ENCODE measurements at regions not wholly inside any gene's neighbourhood (a gene's known extent, or its start where the extent isn't known, plus 50 kb on each side); places are given as distances from the start of the nearest gene placed in this dataset.

DNA sequence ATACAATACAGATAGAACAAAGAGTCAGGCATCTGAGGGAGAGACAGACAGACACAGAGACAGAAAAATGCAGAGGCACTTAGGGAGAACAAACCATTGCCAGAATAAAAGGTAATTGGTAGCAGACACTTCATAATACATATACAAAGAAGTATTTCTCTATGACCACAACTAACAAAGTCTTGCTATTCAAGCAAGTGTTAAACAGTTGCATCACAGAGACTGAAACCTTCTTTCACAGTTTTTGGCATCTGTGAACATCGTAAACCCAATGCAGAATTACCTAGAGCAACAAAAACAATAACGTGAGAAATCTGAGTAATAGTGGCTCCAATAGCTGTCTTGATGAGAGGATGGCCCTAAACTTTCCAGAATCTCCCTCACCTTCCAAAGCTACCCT is 116.4 kb downstream of the BLID start:
- TF ChIP-seq, protein P1, sequence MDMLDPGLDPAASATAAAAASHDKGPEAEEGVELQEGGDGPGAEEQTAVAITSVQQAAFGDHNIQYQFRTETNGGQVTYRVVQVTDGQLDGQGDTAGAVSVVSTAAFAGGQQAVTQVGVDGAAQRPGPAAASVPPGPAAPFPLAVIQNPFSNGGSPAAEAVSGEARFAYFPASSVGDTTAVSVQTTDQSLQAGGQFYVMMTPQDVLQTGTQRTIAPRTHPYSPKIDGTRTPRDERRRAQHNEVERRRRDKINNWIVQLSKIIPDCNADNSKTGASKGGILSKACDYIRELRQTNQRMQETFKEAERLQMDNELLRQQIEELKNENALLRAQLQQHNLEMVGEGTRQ (IDR thresholded peaks at IDR 0.05; ENCODE audit: borderline replicate concordance, low read depth, low read length) = no peak
- TF ChIP-seq, protein P2, sequence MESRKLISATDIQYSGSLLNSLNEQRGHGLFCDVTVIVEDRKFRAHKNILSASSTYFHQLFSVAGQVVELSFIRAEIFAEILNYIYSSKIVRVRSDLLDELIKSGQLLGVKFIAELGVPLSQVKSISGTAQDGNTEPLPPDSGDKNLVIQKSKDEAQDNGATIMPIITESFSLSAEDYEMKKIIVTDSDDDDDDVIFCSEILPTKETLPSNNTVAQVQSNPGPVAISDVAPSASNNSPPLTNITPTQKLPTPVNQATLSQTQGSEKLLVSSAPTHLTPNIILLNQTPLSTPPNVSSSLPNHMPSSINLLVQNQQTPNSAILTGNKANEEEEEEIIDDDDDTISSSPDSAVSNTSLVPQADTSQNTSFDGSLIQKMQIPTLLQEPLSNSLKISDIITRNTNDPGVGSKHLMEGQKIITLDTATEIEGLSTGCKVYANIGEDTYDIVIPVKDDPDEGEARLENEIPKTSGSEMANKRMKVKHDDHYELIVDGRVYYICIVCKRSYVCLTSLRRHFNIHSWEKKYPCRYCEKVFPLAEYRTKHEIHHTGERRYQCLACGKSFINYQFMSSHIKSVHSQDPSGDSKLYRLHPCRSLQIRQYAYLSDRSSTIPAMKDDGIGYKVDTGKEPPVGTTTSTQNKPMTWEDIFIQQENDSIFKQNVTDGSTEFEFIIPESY (IDR thresholded peaks at IDR 0.05; ENCODE audit: borderline replicate concordance, low read depth) = no peak
- no peak for TF ChIP-seq TEAD4 (IDR thresholded peaks at IDR 0.05; ENCODE audit: borderline replicate concordance, insufficient read depth)
- TF ChIP-seq FOXM1 (IDR thresholded peaks at IDR 0.05; ENCODE audit: low read depth) = no peak
- no peak for TF ChIP-seq SMC3 (IDR thresholded peaks at IDR 0.05; ENCODE audit: low read depth, low read length)
- no peak for TF ChIP-seq NRF1 (IDR thresholded peaks at IDR 0.05; ENCODE audit: low read depth, low read length)
- TF ChIP-seq TCF12 (IDR thresholded peaks at IDR 0.05) = no peak
- TF ChIP-seq, protein P3, sequence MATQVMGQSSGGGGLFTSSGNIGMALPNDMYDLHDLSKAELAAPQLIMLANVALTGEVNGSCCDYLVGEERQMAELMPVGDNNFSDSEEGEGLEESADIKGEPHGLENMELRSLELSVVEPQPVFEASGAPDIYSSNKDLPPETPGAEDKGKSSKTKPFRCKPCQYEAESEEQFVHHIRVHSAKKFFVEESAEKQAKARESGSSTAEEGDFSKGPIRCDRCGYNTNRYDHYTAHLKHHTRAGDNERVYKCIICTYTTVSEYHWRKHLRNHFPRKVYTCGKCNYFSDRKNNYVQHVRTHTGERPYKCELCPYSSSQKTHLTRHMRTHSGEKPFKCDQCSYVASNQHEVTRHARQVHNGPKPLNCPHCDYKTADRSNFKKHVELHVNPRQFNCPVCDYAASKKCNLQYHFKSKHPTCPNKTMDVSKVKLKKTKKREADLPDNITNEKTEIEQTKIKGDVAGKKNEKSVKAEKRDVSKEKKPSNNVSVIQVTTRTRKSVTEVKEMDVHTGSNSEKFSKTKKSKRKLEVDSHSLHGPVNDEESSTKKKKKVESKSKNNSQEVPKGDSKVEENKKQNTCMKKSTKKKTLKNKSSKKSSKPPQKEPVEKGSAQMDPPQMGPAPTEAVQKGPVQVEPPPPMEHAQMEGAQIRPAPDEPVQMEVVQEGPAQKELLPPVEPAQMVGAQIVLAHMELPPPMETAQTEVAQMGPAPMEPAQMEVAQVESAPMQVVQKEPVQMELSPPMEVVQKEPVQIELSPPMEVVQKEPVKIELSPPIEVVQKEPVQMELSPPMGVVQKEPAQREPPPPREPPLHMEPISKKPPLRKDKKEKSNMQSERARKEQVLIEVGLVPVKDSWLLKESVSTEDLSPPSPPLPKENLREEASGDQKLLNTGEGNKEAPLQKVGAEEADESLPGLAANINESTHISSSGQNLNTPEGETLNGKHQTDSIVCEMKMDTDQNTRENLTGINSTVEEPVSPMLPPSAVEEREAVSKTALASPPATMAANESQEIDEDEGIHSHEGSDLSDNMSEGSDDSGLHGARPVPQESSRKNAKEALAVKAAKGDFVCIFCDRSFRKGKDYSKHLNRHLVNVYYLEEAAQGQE (IDR thresholded peaks at IDR 0.05; ENCODE audit: low read depth, low read length) = no peak
- TF ChIP-seq GATA2 (CRISPR knock-in tag; IDR thresholded peaks at IDR 0.05) = no peak
- no peak for TF ChIP-seq RFX5 (IDR thresholded peaks at IDR 0.05; ENCODE audit: low read length)
- TF ChIP-seq RAD21 (IDR thresholded peaks at IDR 0.05; ENCODE audit: low read length) = no peak
- no peak for TF ChIP-seq RXRA (IDR thresholded peaks at IDR 0.05; ENCODE audit: borderline replicate concordance, low read depth)
- no peak for TF ChIP-seq TAF1 (IDR thresholded peaks at IDR 0.05; ENCODE audit: borderline replicate concordance, low read depth, low read length)
- no peak for TF ChIP-seq NFIC (IDR thresholded peaks at IDR 0.05; ENCODE audit: borderline replicate concordance)
- TF ChIP-seq MXI1 (IDR thresholded peaks at IDR 0.05; ENCODE audit: low read depth, low read length) = no peak
- TF ChIP-seq, protein P4, sequence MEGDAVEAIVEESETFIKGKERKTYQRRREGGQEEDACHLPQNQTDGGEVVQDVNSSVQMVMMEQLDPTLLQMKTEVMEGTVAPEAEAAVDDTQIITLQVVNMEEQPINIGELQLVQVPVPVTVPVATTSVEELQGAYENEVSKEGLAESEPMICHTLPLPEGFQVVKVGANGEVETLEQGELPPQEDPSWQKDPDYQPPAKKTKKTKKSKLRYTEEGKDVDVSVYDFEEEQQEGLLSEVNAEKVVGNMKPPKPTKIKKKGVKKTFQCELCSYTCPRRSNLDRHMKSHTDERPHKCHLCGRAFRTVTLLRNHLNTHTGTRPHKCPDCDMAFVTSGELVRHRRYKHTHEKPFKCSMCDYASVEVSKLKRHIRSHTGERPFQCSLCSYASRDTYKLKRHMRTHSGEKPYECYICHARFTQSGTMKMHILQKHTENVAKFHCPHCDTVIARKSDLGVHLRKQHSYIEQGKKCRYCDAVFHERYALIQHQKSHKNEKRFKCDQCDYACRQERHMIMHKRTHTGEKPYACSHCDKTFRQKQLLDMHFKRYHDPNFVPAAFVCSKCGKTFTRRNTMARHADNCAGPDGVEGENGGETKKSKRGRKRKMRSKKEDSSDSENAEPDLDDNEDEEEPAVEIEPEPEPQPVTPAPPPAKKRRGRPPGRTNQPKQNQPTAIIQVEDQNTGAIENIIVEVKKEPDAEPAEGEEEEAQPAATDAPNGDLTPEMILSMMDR (IDR thresholded peaks at IDR 0.05) = no peak
- no peak for TF ChIP-seq FOXJ3 (CRISPR knock-in tag; IDR thresholded peaks at IDR 0.05)
- TF ChIP-seq CHD2 (IDR thresholded peaks at IDR 0.05; ENCODE audit: low read length, partially characterized antibody) = no peak
- Histone ChIP-seq H3K9ac (no peak overlapping the region), H3F3A (replicated peaks; ENCODE audit: insufficient read depth) (no peaks in the 10 kb centered on the region), H3K79me2 (ENCODE audit: insufficient read depth) (no peaks in the 10 kb centered on the region), H3K27ac (ENCODE audit: low read depth in 2 of 2, low read length in 1 of 2) (no peak overlapping the region), H3K27me3 (ENCODE audit: insufficient read depth) (no peaks in the 10 kb centered on the region), H3K36me3 (replicated peaks in 1 of 2; ENCODE audit: control insufficient read depth in 1 of 2, insufficient read depth in 2 of 2, low read length in 1 of 2) (no peaks in the 10 kb centered on the region), H3K9me3 (no peaks in the 10 kb centered on the region), H3K4me1 (ENCODE audit: control insufficient read depth in 1 of 2, insufficient read depth in 2 of 2, low read depth in 1 of 2, low read length in 1 of 2) (no peaks in the 10 kb centered on the region), H3K4me3 (ENCODE audit: low read depth in 2 of 2, low read length in 1 of 2) (no peak overlapping the region), H2AFZ (ENCODE audit: low read depth) (no peak overlapping the region), H3K4me2 (no peak overlapping the region), H3K9me2 (no peaks in the 10 kb centered on the region), H4K20me1 (ENCODE audit: insufficient read depth) (no peaks in the 10 kb centered on the region)
- ChIA-PET POLR2A (no interaction called here), CTCF (no interaction called here)
- WGBS (ENCODE audit: low lambda C conversion rate) = 76% methylated on average over 2 of the region's 2 CpGs
- DNase-seq = no peak
